ENCODE measurements at regions not wholly inside any gene's neighbourhood (a gene's known extent, or its start where the extent isn't known, plus 50 kb on each side); places are given as distances from the start of the nearest gene placed in this dataset.
"Not testable (repeated sequence)": the region's sequence is repeated elsewhere in the genome, so short reads cannot be mapped to it uniquely, and the experiment has no call there.

GRCh38 chr7:106756884-106757283 lies 95.9 kb upstream of the CCDC71L start:
- Histone ChIP-seq H4K20me1 (ENCODE audit: low read depth, low read length) (no peaks in the 10 kb centered on the region), H3K36me3 (ENCODE audit: low read length) (no peaks in the 10 kb centered on the region), H2AFZ (ENCODE audit: low read depth, low read length, severe bottlenecking) (no peak overlapping the region), H3K9ac (ENCODE audit: low read length) (no peak overlapping the region), H3K9me2 (replicated peaks; ENCODE audit: insufficient read depth, low read length) (no peaks in the 10 kb centered on the region), H3K4me3 (ENCODE audit: insufficient read depth, low read length, poor library complexity, severe bottlenecking) (no peak overlapping the region), H3K79me2 (ENCODE audit: insufficient read depth, low read length) (no peaks in the 10 kb centered on the region), H3F3A (ENCODE audit: insufficient read depth) (no peaks in the 10 kb centered on the region), H3K9me3 (ENCODE audit: insufficient read depth, low read length) (no peaks in the 10 kb centered on the region), H3K27ac (ENCODE audit: low read depth, low read length) (no peak overlapping the region), H3K27me3 (ENCODE audit: low read length) (no peaks in the 10 kb centered on the region), H3K4me2 (ENCODE audit: low read depth, low read length, poor library complexity, severe bottlenecking) (no peak overlapping the region)
- TF ChIP-seq EZH2phosphoT487 (conservative IDR thresholded peaks at IDR 0.05; ENCODE audit: low read length) (no peak), CTCF (IDR thresholded peaks at IDR 0.05; ENCODE audit: insufficient read depth, low read length, poor library complexity, severe bottlenecking) (no peak)

GRCh38 chr7:106757846-106758245 lies 96.9 kb upstream of the CCDC71L start:
- Histone ChIP-seq H3K27me3 (ENCODE audit: low read length) (no peaks in the 10 kb centered on the region), H3F3A (ENCODE audit: insufficient read depth) (no peaks in the 10 kb centered on the region), H3K27ac (ENCODE audit: low read depth, low read length) (no peak overlapping the region), H3K4me2 (ENCODE audit: low read depth, low read length, poor library complexity, severe bottlenecking) (no peak overlapping the region), H3K4me3 (ENCODE audit: insufficient read depth, low read length, poor library complexity, severe bottlenecking) (no peak overlapping the region), H3K79me2 (ENCODE audit: insufficient read depth, low read length) (no peaks in the 10 kb centered on the region), H3K9ac (ENCODE audit: low read length) (no peak overlapping the region), H3K36me3 (ENCODE audit: low read length) (no peaks in the 10 kb centered on the region), H3K9me2 (replicated peaks; ENCODE audit: insufficient read depth, low read length) (no peaks in the 10 kb centered on the region), H2AFZ (ENCODE audit: low read depth, low read length, severe bottlenecking) (no peak overlapping the region), H4K20me1 (ENCODE audit: low read depth, low read length) (no peaks in the 10 kb centered on the region), H3K9me3 (ENCODE audit: insufficient read depth, low read length) (no peaks in the 10 kb centered on the region)
- TF ChIP-seq CTCF (IDR thresholded peaks at IDR 0.05; ENCODE audit: insufficient read depth, low read length, poor library complexity, severe bottlenecking): no peak

- not testable (repeated sequence) for H3K4me3 ChIP-seq (ENCODE audit: insufficient read depth, low read length, poor library complexity, severe bottlenecking); H2AFZ ChIP-seq (ENCODE audit: low read depth, low read length, severe bottlenecking); H3F3A ChIP-seq (ENCODE audit: insufficient read depth); H3K27ac ChIP-seq (ENCODE audit: low read depth, low read length); H3K9me3 ChIP-seq (ENCODE audit: insufficient read depth, low read length); H3K9me2 ChIP-seq (replicated peaks; ENCODE audit: insufficient read depth, low read length); H4K20me1 ChIP-seq (ENCODE audit: low read depth, low read length); H3K9ac ChIP-seq (ENCODE audit: low read length); H3K4me2 ChIP-seq (ENCODE audit: low read depth, low read length, poor library complexity, severe bottlenecking); H3K27me3 ChIP-seq (ENCODE audit: low read length); H3K36me3 ChIP-seq (ENCODE audit: low read length); H3K79me2 ChIP-seq (ENCODE audit: insufficient read depth, low read length)
Measured at GRCh38 chr7:106762845-106763244, 101.9 kb upstream of the CCDC71L start.

- H3K4me2 ChIP-seq (ENCODE audit: low read depth, low read length, poor library complexity, severe bottlenecking): no peak overlapping the region
- no peak overlapping the region for H3K9ac ChIP-seq (ENCODE audit: low read length)
- H3K27me3 ChIP-seq (ENCODE audit: low read length): no peaks in the 10 kb centered on the region
- H3K27ac ChIP-seq (ENCODE audit: low read depth, low read length): no peak overlapping the region
- H3F3A ChIP-seq (ENCODE audit: insufficient read depth): no peaks in the 10 kb centered on the region
- H4K20me1 ChIP-seq (ENCODE audit: low read depth, low read length): no peaks in the 10 kb centered on the region
- TF ChIP-seq EZH2phosphoT487 (conservative IDR thresholded peaks at IDR 0.05; ENCODE audit: low read length) (no peak), CTCF (IDR thresholded peaks at IDR 0.05; ENCODE audit: insufficient read depth, low read length, poor library complexity, severe bottlenecking) (no peak)
- no peak overlapping the region for H2AFZ ChIP-seq (ENCODE audit: low read depth, low read length, severe bottlenecking)
- no peaks in the 10 kb centered on the region for H3K36me3 ChIP-seq (ENCODE audit: low read length)
- H3K4me3 ChIP-seq (ENCODE audit: insufficient read depth, low read length, poor library complexity, severe bottlenecking): no peak overlapping the region
- H3K79me2 ChIP-seq (ENCODE audit: insufficient read depth, low read length): no peaks in the 10 kb centered on the region
- H3K9me3 ChIP-seq (ENCODE audit: insufficient read depth, low read length): no peaks in the 10 kb centered on the region
- H3K9me2 ChIP-seq (replicated peaks; ENCODE audit: insufficient read depth, low read length): no peaks in the 10 kb centered on the region
Measured at GRCh38 chr7:106763717-106764116, 101.4 kb upstream of the PIK3CG start.
